RWPE2 (cell line): ENCODE measurements at regions not wholly inside any gene's neighbourhood (a gene's known extent, or its start where the extent isn't known, plus 50 kb on each side); places are given as distances from the start of the nearest gene placed in this dataset.

Experiments used
- ATAC-seq: fragments of 200-7000 bp; cut with Tn5 transposase; 3 replicates; pipeline ENCODE4 v1.9.1; 2021; ENCODE audit warnings: low read depth
- DNase-seq: peaks from one replicate; pipeline ENCODE4 v3.0.0-alpha.2; 2020; ENCODE audit warnings: low spot score
- H3K27ac ChIP-seq: fragments of 450-650 bp; 2 replicates; pipeline ENCODE4 v1.5.1; 2017; ENCODE audit warnings: mild to moderate bottlenecking; ENCODE audit not compliant: poor library complexity, severe bottlenecking
- H3K27me3 ChIP-seq: fragments of 250-450 bp; sonication (Bioruptor Pico); 2 replicates; pipeline ENCODE4 v1.5.1; 2021; ENCODE audit warnings: mild to moderate bottlenecking, moderate library complexity; ENCODE audit not compliant: insufficient read depth, poor library complexity, severe bottlenecking
- H3K36me3 ChIP-seq: fragments of 250-450 bp; sonication (Bioruptor Pico); 2 replicates; pipeline ENCODE4 v1.5.1; 2020; ENCODE audit warnings: low read depth, mild to moderate bottlenecking, moderate library complexity
- H3K4me1 ChIP-seq: fragments of 250-450 bp; sonication (Bioruptor Pico); 2 replicates; pipeline ENCODE4 v1.5.1; 2021; ENCODE audit warnings: mild to moderate bottlenecking, moderate library complexity; ENCODE audit not compliant: insufficient read depth, poor library complexity, severe bottlenecking
- H3K4me3 ChIP-seq: fragments of 250-450 bp; sonication (Bioruptor Pico); 2 replicates; pipeline ENCODE4 v1.5.1; 2021; ENCODE audit warnings: mild to moderate bottlenecking, moderate library complexity; ENCODE audit not compliant: severe bottlenecking
- H3K9me3 ChIP-seq: fragments of 250-450 bp; sonication (Bioruptor Pico); 2 replicates; pipeline ENCODE4 v1.5.1; 2021; ENCODE audit warnings: mild to moderate bottlenecking, moderate library complexity; ENCODE audit not compliant: severe bottlenecking
- TF ChIP-seq, protein P1 (sequence below): fragments of 450-650 bp; IDR thresholded peaks from one replicate; pipeline ENCODE4 v1.5.1; 2017; ENCODE audit warnings: mild to moderate bottlenecking, moderate library complexity; ENCODE audit not compliant: poor library complexity, severe bottlenecking

DNA sequence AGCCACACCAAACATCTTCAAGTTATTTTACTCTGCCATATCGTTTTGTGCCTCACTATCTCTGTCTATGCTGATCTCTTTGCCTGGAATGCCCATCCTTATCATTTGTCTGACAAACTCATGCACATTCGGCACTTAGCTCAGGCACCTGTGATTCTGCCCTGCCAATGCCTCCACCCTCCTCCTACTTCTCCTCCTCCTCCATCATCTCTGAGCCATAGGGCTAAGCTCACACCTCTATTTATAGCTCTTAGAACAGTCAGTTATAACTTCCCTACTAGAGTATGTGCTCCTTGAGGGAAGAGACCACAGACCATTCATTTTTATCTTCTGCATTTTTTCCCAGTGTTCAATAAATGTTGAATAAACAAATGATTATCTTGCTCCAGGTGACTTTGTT lies 51.2 kb upstream of the CDK13 start:
- Histone ChIP-seq H3K27me3 (no peaks in the 10 kb centered on the region), H3K4me3 (no peak overlapping the region), H3K4me1 (no peaks in the 10 kb centered on the region), H3K9me3 (no peaks in the 10 kb centered on the region), H3K27ac (no peak overlapping the region), H3K36me3 (no peaks in the 10 kb centered on the region)
- DNase-seq (no peak), ATAC-seq (no peak)
- TF ChIP-seq, protein P1, sequence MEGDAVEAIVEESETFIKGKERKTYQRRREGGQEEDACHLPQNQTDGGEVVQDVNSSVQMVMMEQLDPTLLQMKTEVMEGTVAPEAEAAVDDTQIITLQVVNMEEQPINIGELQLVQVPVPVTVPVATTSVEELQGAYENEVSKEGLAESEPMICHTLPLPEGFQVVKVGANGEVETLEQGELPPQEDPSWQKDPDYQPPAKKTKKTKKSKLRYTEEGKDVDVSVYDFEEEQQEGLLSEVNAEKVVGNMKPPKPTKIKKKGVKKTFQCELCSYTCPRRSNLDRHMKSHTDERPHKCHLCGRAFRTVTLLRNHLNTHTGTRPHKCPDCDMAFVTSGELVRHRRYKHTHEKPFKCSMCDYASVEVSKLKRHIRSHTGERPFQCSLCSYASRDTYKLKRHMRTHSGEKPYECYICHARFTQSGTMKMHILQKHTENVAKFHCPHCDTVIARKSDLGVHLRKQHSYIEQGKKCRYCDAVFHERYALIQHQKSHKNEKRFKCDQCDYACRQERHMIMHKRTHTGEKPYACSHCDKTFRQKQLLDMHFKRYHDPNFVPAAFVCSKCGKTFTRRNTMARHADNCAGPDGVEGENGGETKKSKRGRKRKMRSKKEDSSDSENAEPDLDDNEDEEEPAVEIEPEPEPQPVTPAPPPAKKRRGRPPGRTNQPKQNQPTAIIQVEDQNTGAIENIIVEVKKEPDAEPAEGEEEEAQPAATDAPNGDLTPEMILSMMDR, result no peak
